RWPE2 (cell line): ENCODE measurements at regions not wholly inside any gene's neighbourhood (a gene's known extent, or its start where the extent isn't known, plus 50 kb on each side); places are given as distances from the start of the nearest gene placed in this dataset.

Experiments
- ATAC-seq: fragments of 200-7000 bp; cut with Tn5 transposase; 3 replicates; pipeline ENCODE4 v1.9.1; 2021; ENCODE audit warnings: low read depth
- DNase-seq: peaks from one replicate; pipeline ENCODE4 v3.0.0-alpha.2; 2020; ENCODE audit warnings: low spot score
- H3K27ac ChIP-seq: fragments of 450-650 bp; 2 replicates; pipeline ENCODE4 v1.5.1; 2017; ENCODE audit warnings: mild to moderate bottlenecking; ENCODE audit not compliant: poor library complexity, severe bottlenecking
- H3K27me3 ChIP-seq: fragments of 250-450 bp; sonication (Bioruptor Pico); 2 replicates; pipeline ENCODE4 v1.5.1; 2021; ENCODE audit warnings: mild to moderate bottlenecking, moderate library complexity; ENCODE audit not compliant: insufficient read depth, poor library complexity, severe bottlenecking
- H3K36me3 ChIP-seq: fragments of 250-450 bp; sonication (Bioruptor Pico); 2 replicates; pipeline ENCODE4 v1.5.1; 2020; ENCODE audit warnings: low read depth, mild to moderate bottlenecking, moderate library complexity
- H3K4me1 ChIP-seq: fragments of 250-450 bp; sonication (Bioruptor Pico); 2 replicates; pipeline ENCODE4 v1.5.1; 2021; ENCODE audit warnings: mild to moderate bottlenecking, moderate library complexity; ENCODE audit not compliant: insufficient read depth, poor library complexity, severe bottlenecking
- H3K4me3 ChIP-seq: fragments of 250-450 bp; sonication (Bioruptor Pico); 2 replicates; pipeline ENCODE4 v1.5.1; 2021; ENCODE audit warnings: mild to moderate bottlenecking, moderate library complexity; ENCODE audit not compliant: severe bottlenecking
- H3K9me3 ChIP-seq: fragments of 250-450 bp; sonication (Bioruptor Pico); 2 replicates; pipeline ENCODE4 v1.5.1; 2021; ENCODE audit warnings: mild to moderate bottlenecking, moderate library complexity; ENCODE audit not compliant: severe bottlenecking
- CTCF ChIP-seq: fragments of 450-650 bp; IDR thresholded peaks from one replicate; pipeline ENCODE4 v1.5.1; 2017; ENCODE audit warnings: mild to moderate bottlenecking, moderate library complexity; ENCODE audit not compliant: poor library complexity, severe bottlenecking

- DNase-seq (no peak), ATAC-seq (no peak)
- H3K27ac ChIP-seq: no peak overlapping the region
- peaks cover 2% of the 10 kb centered on the region for H3K9me3 ChIP-seq
- no peaks in the 10 kb centered on the region for H3K36me3 ChIP-seq
- H3K4me1 ChIP-seq: no peaks in the 10 kb centered on the region
- H3K27me3 ChIP-seq: no peaks in the 10 kb centered on the region
- no peak overlapping the region for H3K4me3 ChIP-seq
- TF ChIP-seq CTCF: no peak
These were observed 197.7 kb upstream of the SH3BP4 start for GRCh38 chr2:234754126-234754525.

GRCh38 chr2:234753701-234754100, 198.1 kb upstream of the SH3BP4 start:
- ATAC-seq (no peak), DNase-seq (no peak)
- H3K27me3 ChIP-seq: no peaks in the 10 kb centered on the region
- no peak for TF ChIP-seq CTCF
- peaks cover 2% of the 10 kb centered on the region for H3K9me3 ChIP-seq
- H3K27ac ChIP-seq: no peak overlapping the region
- H3K36me3 ChIP-seq: no peaks in the 10 kb centered on the region
- H3K4me3 ChIP-seq: no peak overlapping the region
- no peaks in the 10 kb centered on the region for H3K4me1 ChIP-seq

GRCh38 chr2:234752966-234753365, 198.9 kb upstream of the SH3BP4 start:
- no peak for ATAC-seq
- H3K9me3 ChIP-seq: peaks cover 2% of the 10 kb centered on the region
- H3K4me1 ChIP-seq: no peaks in the 10 kb centered on the region
- no peak for DNase-seq
- no peak for TF ChIP-seq CTCF
- H3K36me3 ChIP-seq: no peaks in the 10 kb centered on the region
- H3K4me3 ChIP-seq: no peak overlapping the region
- H3K27me3 ChIP-seq: no peaks in the 10 kb centered on the region
- no peak overlapping the region for H3K27ac ChIP-seq

- Histone ChIP-seq H3K27ac (no peak overlapping the region), H3K27me3 (no peaks in the 10 kb centered on the region), H3K9me3 (peaks cover 2% of the 10 kb centered on the region), H3K4me1 (no peaks in the 10 kb centered on the region), H3K4me3 (no peak overlapping the region), H3K36me3 (no peaks in the 10 kb centered on the region)
- no peak for ATAC-seq
- peak; percentile 11 for TF ChIP-seq CTCF
- DNase-seq: no peak
These were observed 200.4 kb upstream of the SH3BP4 start for GRCh38 chr2:234751275-234751973.

GRCh38 chr2:234747833-234748559, 203.8 kb upstream of the SH3BP4 start:
- no peak for TF ChIP-seq CTCF
- Histone ChIP-seq H3K4me1 (no peaks in the 10 kb centered on the region), H3K4me3 (no peak overlapping the region), H3K27me3 (no peaks in the 10 kb centered on the region), H3K9me3 (peaks cover 2% of the 10 kb centered on the region), H3K36me3 (no peaks in the 10 kb centered on the region), H3K27ac (no peak overlapping the region)
- ATAC-seq (no peak), DNase-seq (no peak)
